ENCODE measurements at regions not wholly inside any gene's neighbourhood (a gene's known extent, or its start where the extent isn't known, plus 50 kb on each side); places are given as distances from the start of the nearest gene placed in this dataset.

- no peaks in the 10 kb centered on the region for H3K36me3 ChIP-seq (ENCODE audit: insufficient read depth, low read length)
- H3K4me3 ChIP-seq (ENCODE audit: low read depth, low read length, poor library complexity, severe bottlenecking), result no peak overlapping the region
- intact Hi-C loops (cut with micrococcal nuclease; ENCODE audit: unreplicated experiment), result no loop called here
- H4K20me1 ChIP-seq (ENCODE audit: insufficient read depth, low read length), result no peaks in the 10 kb centered on the region
- H3K9me3 ChIP-seq (ENCODE audit: low read length), result no peaks in the 10 kb centered on the region
- no peaks in the 10 kb centered on the region for H3K79me2 ChIP-seq (ENCODE audit: insufficient read depth, low read depth, low read length)
- H3K27ac ChIP-seq (ENCODE audit: low read depth, low read length, poor library complexity, severe bottlenecking), result no peak overlapping the region
- TF ChIP-seq CTCF (conservative IDR thresholded peaks at IDR 0.05; ENCODE audit: low read length) (no peak), EZH2phosphoT487 (IDR thresholded peaks at IDR 0.05; ENCODE audit: borderline replicate concordance, low read depth, low read length) (no peak)
- DNase-seq (ENCODE audit: low spot score), result no peak
- ChIA-PET CTCF (ENCODE audit: unreplicated experiment) (no interaction called here), POLR2A (no interaction called here)
- no peaks in the 10 kb centered on the region for H3K4me1 ChIP-seq (ENCODE audit: insufficient read depth, low read length, poor library complexity, severe bottlenecking)
- BruUV-seq (replicated peaks), result no TSS peak
- H3K9me2 ChIP-seq (ENCODE audit: insufficient read depth, low read length), result no peaks in the 10 kb centered on the region
- no peak overlapping the region for H2AFZ ChIP-seq (ENCODE audit: low read length)
- no peak overlapping the region for H3K4me2 ChIP-seq (ENCODE audit: low read length)
These were observed 343.5 kb upstream of the F9 start for GRCh38 chrX:139186991-139187390.

GRCh38 chrX:139179592-139179991, 350.9 kb upstream of the F9 start:
- CTCF ChIA-PET (ENCODE audit: unreplicated experiment), result no interaction called here
- Histone ChIP-seq H3K9me3 (ENCODE audit: low read length) (no peaks in the 10 kb centered on the region), H2AFZ (ENCODE audit: low read length) (no peak overlapping the region), H3K4me3 (ENCODE audit: low read depth, low read length, poor library complexity, severe bottlenecking) (no peak overlapping the region), H3K9me2 (ENCODE audit: insufficient read depth, low read length) (no peaks in the 10 kb centered on the region), H3K27ac (ENCODE audit: low read depth, low read length, poor library complexity, severe bottlenecking) (no peak overlapping the region), H3K4me1 (ENCODE audit: insufficient read depth, low read length, poor library complexity, severe bottlenecking) (no peaks in the 10 kb centered on the region), H3K36me3 (ENCODE audit: insufficient read depth, low read length) (no peaks in the 10 kb centered on the region), H3K79me2 (ENCODE audit: insufficient read depth, low read depth, low read length) (no peaks in the 10 kb centered on the region), H3K4me2 (ENCODE audit: low read length) (no peak overlapping the region), H4K20me1 (ENCODE audit: insufficient read depth, low read length) (no peaks in the 10 kb centered on the region)
- no peak for TF ChIP-seq EZH2phosphoT487 (IDR thresholded peaks at IDR 0.05; ENCODE audit: borderline replicate concordance, low read depth, low read length)
- TF ChIP-seq CTCF (conservative IDR thresholded peaks at IDR 0.05; ENCODE audit: low read length), result no peak
- DNase-seq (ENCODE audit: low spot score), result no peak
- POLR2A ChIA-PET, result no interaction called here
- BruUV-seq (replicated peaks), result no TSS peak
- intact Hi-C loops (cut with micrococcal nuclease; ENCODE audit: unreplicated experiment), result no loop called here

- no TSS peak for BruUV-seq (replicated peaks)
- Histone ChIP-seq H3K9me2 (ENCODE audit: insufficient read depth, low read length) (no peaks in the 10 kb centered on the region), H3K79me2 (ENCODE audit: insufficient read depth, low read depth, low read length) (no peaks in the 10 kb centered on the region), H3K9me3 (ENCODE audit: low read length) (no peaks in the 10 kb centered on the region), H4K20me1 (ENCODE audit: insufficient read depth, low read length) (no peaks in the 10 kb centered on the region), H3K27ac (ENCODE audit: low read depth, low read length, poor library complexity, severe bottlenecking) (no peak overlapping the region), H2AFZ (ENCODE audit: low read length) (no peak overlapping the region), H3K4me3 (ENCODE audit: low read depth, low read length, poor library complexity, severe bottlenecking) (no peak overlapping the region), H3K36me3 (ENCODE audit: insufficient read depth, low read length) (no peaks in the 10 kb centered on the region), H3K4me1 (ENCODE audit: insufficient read depth, low read length, poor library complexity, severe bottlenecking) (no peaks in the 10 kb centered on the region), H3K4me2 (ENCODE audit: low read length) (no peak overlapping the region)
- DNase-seq (ENCODE audit: low spot score), result no peak
- intact Hi-C loops (cut with micrococcal nuclease; ENCODE audit: unreplicated experiment), result no loop called here
- ChIA-PET POLR2A (no interaction called here), CTCF (ENCODE audit: unreplicated experiment) (no interaction called here)
- TF ChIP-seq EZH2phosphoT487 (IDR thresholded peaks at IDR 0.05; ENCODE audit: borderline replicate concordance, low read depth, low read length) (no peak), CTCF (conservative IDR thresholded peaks at IDR 0.05; ENCODE audit: low read length) (no peak)
These were observed 351.6 kb upstream of the F9 start for GRCh38 chrX:139178980-139179379.
